Head of caudate nucleus (tissue), 42 donors: ENCODE measurements at regions not wholly inside any gene's neighbourhood (a gene's known extent, or its start where the extent isn't known, plus 50 kb on each side); places are given as distances from the start of the nearest gene placed in this dataset.

Experiments used
- DNase-seq, 42 donors: peaks; one replicate each; pipeline versions ENCODE4 v3.0.0 to v3.0.0-alpha.2; 2020 to 2021; ENCODE audit warnings: mixed read lengths in 7 of 42
- intact Hi-C: fragments of 100-400 bp; cut with DNase I; formaldehyde crosslinking; loops from one replicate; pipeline ENCODE4 v1.15.0; 2022

DNA sequence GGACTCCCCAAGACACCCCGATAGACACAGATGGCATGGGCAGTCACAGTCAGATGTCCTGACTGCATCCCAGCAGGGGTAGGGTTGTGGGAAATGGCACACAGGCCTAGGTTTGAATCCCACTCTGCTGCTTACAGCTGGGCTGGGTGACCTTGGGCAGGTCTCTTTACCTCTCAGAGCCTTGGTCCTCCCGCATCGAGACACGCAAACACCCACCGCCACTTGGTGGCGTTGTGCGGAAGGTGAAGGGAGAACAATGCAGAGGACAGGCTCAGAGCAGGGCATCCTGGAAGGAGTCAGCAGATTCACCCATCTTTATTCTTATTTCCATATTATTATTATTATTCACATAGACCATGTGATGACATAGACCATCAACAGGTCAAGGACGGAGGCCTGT is 140.5 kb downstream of the MIAT start:
- no peak for DNase-seq
- intact Hi-C loops: no loop called here

DNA sequence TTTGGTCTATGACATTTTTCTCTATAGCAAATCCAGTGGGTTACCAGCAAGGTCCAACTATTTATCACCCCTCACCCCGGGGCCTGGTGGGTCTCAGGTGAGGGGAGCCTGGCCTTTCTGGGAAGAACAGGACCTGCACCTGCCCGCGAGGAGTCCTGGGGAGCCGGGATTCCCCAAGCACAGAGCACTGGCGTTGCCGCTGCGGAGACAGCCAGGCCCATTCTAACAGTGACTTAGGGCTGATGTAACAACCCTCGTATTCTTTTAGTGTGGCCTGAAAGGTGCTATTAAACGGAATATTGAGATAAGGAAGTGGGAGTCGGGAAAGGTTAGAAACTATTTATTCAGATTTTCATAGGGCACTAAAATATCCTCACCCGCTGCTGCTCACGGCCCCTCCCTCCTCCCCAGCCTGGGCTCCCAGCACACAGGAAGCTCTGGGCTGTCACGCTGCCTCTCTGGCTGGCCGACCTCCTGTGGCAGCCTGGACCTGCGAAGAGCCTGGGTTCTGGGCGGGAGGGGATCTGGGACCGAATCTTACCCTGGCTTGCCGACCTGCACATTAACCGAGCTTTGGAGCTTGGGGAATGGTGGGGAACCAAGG is 141.2 kb downstream of the MIAT start:
- intact Hi-C loops: no loop called here
- DNase-seq: no peak

DNA sequence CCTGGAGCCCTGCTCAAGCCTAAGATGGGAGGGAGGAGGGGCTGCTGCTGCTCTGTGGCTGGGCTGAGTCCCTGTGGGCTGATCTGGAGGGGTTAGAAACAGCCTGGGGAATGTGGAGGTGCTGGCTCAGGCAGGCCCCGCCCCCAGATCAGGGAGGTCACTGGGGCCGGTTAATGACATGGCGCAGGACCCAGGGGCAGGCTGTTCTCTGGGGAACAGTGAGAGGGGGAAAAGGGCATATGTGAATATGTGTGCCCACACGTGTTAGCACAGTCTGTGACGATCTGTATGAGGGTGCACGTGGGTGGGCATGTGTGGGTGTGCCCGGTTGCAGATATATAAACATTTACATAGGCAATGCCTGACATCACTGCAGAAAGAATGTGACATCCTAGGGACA is 143.5 kb downstream of the MIAT start:
- DNase-seq: peak in 2 of 42 donors; percentile 14 to 17
- intact Hi-C loops: no loop called here

DNA sequence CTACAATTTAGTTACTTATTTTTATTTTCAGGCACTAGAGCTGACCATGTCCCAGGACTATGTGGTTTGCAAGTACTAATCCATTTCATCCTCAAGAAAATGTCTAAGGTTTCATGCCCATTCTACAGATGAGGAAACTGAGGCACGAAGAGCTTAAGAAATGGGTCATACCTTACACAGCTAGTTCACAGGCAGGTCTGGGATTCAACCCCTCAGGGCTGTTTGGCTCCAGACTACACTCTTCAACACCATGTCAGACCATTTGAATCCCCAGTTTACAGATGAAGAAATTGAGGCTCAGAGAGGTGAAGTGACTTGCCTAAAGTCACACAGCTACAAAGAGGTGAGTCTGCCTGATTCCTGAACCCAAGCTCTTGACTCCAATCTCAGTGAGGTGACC is 144.1 kb downstream of the MIAT start:
- DNase-seq: no peak
- intact Hi-C loops: no loop called here

DNA sequence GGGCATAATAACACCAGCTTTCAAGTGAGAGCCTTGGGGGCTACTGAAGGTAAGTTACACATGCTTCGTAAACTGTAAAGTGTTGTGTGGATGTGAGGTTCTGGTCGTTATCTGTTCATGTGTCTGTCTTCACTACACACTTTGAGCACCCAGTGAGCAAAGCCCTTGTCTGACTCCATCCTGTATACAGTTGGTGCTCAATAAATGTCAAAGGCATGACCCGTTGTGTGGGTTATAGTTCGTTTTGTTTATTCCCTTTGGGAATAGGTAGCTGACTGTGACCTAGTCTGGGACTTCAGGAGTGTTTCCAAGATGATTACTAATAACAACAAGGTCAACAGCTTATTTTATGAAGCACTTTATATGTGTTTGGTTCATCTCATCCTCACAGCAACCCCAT is 146.9 kb downstream of the MIAT start:
- intact Hi-C loops: no loop called here
- no peak for DNase-seq

DNA sequence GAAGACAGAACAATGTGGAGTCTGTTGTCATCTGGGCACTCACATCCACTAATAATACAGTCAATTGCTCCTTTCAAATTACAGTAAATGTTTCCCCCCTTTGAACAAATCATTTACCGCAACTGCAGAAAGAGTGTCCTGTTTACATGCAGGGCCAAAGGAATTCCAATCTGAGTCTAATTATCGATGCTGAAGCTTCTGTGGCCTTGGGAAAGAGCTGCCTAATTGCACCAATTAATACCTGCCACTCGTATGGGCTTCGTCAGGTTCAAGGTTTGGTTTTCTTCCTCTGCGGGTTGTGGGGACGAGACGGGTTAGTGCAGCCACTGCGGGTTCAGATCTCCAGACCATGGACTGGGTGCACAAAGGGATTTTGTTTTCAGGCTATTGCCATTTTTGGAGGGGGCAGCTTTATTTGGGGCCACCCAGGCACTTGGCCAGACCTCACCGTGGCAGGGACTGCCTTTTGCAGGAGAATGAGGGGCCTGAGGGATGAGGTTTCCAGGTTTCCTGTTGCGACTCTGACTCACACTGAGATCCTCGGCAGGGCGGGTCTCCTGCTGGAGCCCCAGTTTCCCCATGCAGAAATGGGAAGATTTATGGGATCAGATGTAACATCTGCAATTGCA is 147.6 kb downstream of the MIAT start:
- no peak for DNase-seq
- intact Hi-C loops: no loop called here

DNA sequence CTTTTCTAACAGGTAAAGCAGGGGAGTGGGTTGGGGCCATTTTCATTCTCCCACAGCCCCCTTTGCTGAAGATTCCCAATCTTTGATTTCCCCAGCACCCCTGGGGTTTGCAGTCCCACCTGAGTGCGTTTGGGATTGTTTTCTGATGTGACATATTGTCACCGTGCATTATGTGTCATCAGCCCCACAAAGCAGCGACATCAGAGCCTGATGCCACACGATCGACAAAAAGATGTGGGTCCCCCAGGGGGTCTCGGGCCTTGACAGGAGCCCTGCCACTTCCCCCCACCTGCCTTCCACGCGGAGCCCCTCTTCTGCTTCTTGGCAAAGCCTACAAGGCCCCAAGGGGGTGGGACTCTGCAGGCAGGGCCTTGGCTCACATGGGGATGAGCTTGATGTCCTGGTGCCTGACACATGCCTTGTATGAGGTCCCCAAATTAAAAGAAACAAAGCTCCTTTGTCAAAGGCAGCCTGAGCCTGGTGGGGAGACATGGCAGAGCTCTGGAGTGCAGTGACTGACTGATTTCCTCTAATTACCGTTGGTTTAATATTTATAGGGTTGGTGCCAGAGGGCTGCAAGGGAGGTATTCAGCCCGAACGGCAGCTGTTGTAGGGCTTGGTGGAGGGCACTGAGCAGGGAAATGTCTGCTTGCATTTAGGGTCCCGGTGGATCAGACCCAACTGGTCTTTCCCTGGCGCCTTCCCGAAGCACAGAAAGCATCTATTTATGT is 149.2 kb downstream of the MIAT start:
- intact Hi-C loops: no loop called here
- DNase-seq: no peak

DNA sequence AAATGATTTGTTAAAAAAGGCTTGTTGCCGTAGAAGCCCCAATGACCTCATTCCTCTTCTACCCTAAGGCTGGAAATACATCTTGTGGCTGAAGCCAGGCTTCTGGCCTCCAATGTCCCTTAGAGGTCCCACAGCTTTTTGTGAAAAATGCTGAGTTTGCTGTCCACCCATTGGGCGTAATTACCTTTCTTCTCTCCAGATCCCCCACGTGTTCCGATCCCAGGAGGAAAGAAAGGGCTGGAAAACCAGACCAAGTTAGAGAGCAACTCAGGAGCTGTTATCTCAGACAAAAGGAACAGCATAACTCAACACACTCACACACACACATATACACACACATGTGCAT is 154.2 kb downstream of the MIAT start:
- no peak for DNase-seq
- intact Hi-C loops: no loop called here

DNA sequence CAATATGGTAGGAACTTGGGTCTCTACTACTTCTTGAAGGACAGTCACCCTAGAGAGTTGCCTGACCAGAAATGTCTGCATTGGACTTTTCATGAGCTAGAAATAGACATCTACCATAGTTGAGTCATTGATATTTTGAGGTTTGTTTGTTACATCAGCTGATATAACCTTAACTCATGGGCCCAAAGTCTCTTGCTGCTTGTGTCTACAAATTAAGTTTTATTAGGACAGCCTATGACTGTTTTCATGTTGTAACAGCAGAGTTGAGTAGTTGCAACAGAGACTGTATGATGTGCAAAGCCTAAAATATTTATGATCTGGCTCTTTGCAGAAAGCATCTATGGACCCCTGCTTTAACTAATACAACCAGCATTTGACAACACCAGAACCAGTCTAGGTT is 155.3 kb downstream of the MIAT start:
- intact Hi-C loops: no loop called here
- DNase-seq: no peak

DNA sequence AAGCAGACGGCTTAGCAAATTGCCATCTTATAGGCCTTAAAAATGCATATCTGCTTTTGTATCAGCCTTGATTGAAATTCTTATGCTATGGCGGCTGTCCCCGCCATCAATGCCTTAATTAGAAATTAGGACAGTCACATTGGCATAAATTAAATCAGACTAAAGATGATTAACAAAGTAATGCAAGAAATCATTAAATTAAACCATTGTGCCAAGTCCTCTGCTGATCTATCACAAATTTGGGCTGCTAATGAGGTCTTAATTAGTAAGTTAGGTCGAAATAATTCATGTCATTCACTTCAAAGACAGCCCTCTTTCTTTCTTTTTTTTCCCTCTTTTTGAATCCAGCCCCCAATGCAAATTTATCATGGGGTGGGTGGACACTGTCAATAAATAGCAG is 159.3 kb downstream of the MIAT start:
- no peak for DNase-seq

DNA sequence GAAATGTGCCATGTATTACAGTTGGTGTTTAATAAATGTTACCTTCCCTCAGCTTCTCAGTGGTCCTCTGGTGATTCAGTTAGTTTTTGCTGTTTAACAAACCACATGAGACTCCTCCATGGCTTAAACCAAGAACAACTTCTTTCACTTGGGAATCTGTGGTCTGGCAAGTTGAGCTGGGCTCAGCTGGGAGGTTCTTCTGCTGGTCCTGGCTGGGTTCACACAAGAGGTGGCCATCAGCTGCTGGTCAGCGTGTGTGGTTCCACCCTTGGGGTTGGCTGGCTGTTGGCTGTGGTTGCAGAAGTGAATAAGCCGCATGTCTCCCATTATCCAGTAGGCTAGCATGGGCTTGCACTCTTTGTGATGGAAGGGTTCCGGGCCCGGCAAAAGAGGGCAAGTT is 160.5 kb downstream of the MIAT start:
- intact Hi-C loops: no loop called here

More for the DNA sequence above, 159.3 kb downstream of the MIAT start:
- intact Hi-C loops: no loop called here

DNA sequence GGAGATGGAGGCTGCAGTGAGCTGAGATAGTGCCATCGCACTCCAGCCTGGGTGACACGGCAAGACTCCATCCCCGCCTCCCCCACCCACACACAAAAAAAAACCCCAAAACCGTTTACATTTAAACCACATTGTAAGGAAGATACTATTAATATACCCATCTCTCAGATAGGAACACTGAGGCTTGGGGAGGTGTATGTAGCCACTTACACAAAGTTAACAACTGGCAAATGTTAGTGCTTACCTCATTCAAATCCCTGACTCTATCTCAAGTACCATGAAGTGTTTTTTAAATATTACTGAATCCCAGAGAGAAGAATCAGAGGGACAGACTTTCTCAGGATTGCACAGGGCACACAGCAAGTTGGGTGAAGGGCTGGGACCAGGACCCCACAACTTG is 164.5 kb downstream of the MIAT start:
- intact Hi-C loops: no loop called here
- no peak for DNase-seq

More for the DNA sequence above, 160.5 kb downstream of the MIAT start:
- no peak for DNase-seq

DNA sequence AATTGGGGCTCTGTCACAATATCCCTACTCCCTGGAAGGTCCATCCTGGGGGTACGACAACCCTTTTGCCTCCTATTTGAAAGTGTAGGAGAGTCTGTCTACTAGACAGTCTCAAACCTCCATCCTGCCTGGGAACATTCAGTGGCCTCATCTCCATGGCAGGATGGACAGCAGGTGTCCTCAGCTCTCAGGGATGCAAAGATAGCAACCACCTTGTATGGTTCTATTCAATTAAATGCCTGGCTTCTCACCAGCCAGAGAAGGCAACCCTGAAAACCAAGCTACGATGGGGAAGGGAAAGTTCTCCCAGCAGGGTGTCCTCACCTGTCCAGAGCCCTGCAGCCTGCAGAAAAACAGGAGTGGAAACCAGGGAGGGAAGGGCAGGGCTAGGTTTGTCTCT is 164.9 kb downstream of the MIAT start:
- no peak for DNase-seq
- intact Hi-C loops: no loop called here

DNA sequence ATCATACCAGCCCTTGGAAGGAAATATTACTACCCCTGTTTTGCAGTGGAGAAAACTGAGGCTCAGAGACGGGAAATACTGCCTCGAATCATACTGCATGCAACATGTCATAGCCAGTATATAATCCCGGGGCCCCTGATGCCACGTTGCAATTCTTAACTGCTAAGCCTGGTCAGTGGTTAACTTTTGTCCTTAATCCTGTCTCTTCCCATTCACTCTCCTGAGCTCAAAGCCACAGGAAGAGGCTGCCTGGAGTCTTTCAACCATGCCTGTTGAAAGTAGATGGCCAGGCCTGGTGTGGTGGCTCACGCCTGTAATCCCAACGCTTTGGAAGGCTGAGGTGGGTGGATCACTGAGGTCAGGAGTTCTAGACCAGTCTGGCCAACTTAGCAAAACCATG is 166.6 kb downstream of the MIAT start:
- DNase-seq: no peak
- intact Hi-C loops: no loop called here

DNA sequence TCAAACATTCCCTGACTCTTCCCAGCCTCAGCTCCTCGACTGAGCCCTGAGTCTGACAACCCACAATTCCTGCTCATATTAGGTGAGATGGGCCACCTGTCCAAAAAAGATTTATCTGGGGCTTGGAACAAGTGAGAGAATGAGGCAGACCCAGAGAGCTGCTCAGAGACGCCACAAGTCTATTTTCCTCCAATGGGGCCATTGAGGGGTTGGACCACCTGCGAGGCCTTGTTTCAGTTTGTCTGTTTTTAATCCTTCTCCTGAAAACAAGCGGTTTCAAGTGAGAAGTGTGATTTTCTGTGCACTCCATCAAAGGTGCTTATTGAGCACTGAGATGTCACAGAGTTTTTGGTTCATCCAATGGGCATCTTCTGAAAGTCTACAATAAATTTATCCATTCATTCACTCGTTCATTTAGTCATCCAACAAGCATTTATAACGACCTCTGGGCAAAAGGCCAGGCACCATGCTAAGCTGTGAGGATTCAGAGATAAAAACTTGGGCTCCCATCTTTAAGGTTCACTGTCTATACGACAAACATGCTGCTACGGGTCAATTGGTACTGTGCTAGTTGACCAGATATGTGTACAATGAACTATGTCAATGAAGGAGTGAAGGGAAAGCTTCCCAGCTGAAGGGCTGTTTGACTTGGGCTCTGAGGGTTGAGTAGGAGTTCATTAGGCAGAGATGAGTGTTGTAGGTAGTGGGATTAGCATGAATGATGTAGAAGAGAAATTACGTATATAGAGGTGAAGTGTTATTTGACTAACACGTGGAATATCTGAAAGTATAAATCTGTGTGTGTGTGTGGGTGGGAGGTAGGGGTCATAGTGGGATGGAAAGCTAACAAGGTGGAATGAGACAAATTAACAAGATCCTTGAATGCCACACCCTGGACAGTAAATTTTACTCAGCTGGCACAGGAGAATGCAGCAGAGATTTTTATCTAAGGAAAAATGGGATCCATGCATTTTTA is 168.9 kb downstream of the MIAT start:
- intact Hi-C loops: no loop called here
- DNase-seq: no peak

DNA sequence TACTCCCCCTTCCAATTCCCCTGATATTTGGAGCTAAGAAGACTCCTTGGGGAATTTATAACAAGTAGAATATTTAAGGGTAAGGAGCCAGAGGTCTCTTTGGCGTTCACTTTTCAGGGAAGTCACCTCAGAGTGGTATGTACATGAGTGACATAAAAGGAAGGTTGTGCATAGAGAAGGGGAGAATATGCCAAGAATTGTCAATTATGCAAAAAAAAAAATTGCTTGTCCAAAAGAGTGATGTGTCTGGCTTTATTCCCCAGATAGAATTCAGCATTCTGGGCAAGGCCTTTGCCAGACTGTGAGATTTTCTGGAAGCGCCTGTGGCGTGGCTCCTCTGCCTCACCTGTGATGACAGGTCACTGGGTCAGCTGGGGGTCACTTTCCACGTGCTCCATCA is 170.2 kb downstream of the MIAT start:
- intact Hi-C loops: no loop called here
- no peak for DNase-seq

DNA sequence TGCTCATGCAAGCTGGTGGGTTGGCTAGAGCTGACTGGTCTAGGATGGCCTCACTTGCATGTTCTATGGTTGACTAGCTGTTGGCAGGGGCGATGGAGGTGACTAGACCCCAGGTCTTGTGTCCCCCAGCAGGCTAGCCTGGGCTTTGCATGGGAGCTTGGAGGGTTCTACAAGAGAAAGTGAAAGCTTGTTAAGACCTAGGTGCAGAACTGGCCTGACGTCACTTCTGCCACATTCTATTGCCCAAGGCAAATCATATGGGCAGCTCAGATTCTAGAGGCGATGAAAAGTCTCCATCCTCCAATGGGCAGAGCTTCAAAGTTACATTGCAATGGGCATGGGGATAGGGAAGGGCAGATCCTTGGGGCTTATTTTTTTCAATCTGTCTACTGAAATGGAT is 170.9 kb downstream of the MIAT start:
- intact Hi-C loops: no loop called here
- no peak for DNase-seq

DNA sequence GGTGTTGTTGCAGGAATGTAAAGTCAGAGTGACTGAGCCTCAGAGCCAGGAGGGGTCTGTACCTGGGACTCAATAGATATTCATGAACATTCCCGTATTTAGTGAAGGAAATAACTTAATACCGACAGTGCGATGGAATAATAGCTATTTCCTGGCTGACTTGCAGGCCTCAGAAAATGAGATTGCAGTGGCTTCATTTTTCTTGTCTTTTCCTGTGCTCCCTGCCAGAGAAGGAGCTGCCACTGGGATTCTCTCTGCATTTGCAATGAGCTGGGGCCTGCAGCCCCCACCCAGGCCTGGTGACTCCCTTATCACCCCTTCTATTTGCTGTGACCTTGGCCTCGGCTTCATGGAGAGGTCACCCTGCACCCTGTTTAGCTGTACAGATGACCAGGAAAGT is 173.4 kb downstream of the MIAT start:
- DNase-seq: no peak
- intact Hi-C loops: no loop called here

DNA sequence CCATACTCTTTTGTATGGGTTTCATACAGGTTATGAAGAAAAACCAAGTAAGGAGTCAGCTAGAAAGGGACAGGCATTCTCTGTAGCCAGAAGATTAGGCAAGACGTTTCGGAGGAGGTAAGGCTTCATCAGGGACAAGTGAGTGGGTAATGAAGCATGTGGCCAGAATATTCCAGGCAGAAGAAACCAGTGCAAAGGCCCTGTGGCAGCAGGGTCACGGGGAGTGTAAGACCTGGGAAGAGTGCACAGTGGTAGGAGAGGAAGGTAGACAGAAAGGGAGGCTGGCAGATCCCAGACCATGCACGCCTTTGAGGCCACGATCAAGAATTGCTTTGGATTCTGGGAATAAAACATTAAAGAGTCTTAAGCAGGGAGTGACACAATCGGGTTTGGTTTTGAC is 177.6 kb downstream of the MIAT start:
- intact Hi-C loops: no loop called here
- DNase-seq: no peak
